ENCODE measurements at regions not wholly inside any gene's neighbourhood (a gene's known extent, or its start where the extent isn't known, plus 50 kb on each side); places are given as distances from the start of the nearest gene placed in this dataset.

GRCh38 chr13:67821606-67822005 is 591.5 kb upstream of the PCDH9 start:
- Histone ChIP-seq H3K36me3 (ENCODE audit: insufficient read depth) (no peaks in the 10 kb centered on the region), H3K27me3 (ENCODE audit: insufficient read depth, low read depth) (no peaks in the 10 kb centered on the region), H4K20me1 (ENCODE audit: insufficient read depth) (no peaks in the 10 kb centered on the region), H3K9ac (no peak overlapping the region), H2AFZ (ENCODE audit: low read depth) (no peak overlapping the region), H3K4me3 (IDR thresholded peaks at IDR 0.05; ENCODE audit: insufficient read depth, low read depth, low read length) (no peak overlapping the region), H3K79me2 (ENCODE audit: insufficient read depth, low read depth) (no peaks in the 10 kb centered on the region), H3K27ac (no peak overlapping the region), H3K4me2 (no peak overlapping the region), H3K4me1 (ENCODE audit: low read depth, poor library complexity, severe bottlenecking) (no peaks in the 10 kb centered on the region)
- no peak for TF ChIP-seq CTCF (conservative IDR thresholded peaks at IDR 0.05; ENCODE audit: low read depth, low read length)

DNA sequence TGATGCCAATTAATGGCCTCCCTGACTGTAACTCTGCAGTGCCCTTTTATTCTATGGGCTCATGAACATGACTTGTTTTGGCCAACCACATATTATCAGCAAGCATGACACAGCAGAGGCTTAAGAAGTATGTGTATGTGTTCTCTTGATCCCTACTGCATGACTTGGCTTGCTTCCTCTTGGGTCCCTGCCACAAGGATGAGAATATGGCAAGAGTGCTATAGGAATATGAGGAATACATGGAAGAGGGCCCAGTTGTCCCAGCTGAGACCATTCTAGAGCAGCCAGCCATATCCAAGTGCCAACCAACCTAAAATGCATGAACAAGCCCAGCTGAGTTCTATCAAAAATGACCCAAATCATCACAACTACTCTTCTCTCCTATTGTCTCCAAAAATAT is 576.7 kb upstream of the PCDH9 start:
- no peak for TF ChIP-seq CTCF (conservative IDR thresholded peaks at IDR 0.05; ENCODE audit: low read depth, low read length)
- no peaks in the 10 kb centered on the region for H3K27me3 ChIP-seq (ENCODE audit: insufficient read depth, low read depth)
- no peak overlapping the region for H3K27ac ChIP-seq
- H3K4me2 ChIP-seq: no peak overlapping the region
- H3K4me3 ChIP-seq (IDR thresholded peaks at IDR 0.05; ENCODE audit: insufficient read depth, low read depth, low read length): no peak overlapping the region
- H3K4me1 ChIP-seq (ENCODE audit: low read depth, poor library complexity, severe bottlenecking): no peaks in the 10 kb centered on the region
- H3K79me2 ChIP-seq (ENCODE audit: insufficient read depth, low read depth): no peaks in the 10 kb centered on the region
- no peak overlapping the region for H2AFZ ChIP-seq (ENCODE audit: low read depth)
- no peaks in the 10 kb centered on the region for H3K36me3 ChIP-seq (ENCODE audit: insufficient read depth)
- H3K9ac ChIP-seq: no peak overlapping the region
- no peaks in the 10 kb centered on the region for H4K20me1 ChIP-seq (ENCODE audit: insufficient read depth)

- Histone ChIP-seq H3K27me3 (ENCODE audit: insufficient read depth, low read depth) (no peaks in the 10 kb centered on the region), H2AFZ (ENCODE audit: low read depth) (no peak overlapping the region), H3K4me1 (ENCODE audit: low read depth, poor library complexity, severe bottlenecking) (no peaks in the 10 kb centered on the region), H3K79me2 (ENCODE audit: insufficient read depth, low read depth) (no peaks in the 10 kb centered on the region), H3K36me3 (ENCODE audit: insufficient read depth) (no peaks in the 10 kb centered on the region), H4K20me1 (ENCODE audit: insufficient read depth) (no peaks in the 10 kb centered on the region), H3K4me3 (IDR thresholded peaks at IDR 0.05; ENCODE audit: insufficient read depth, low read depth, low read length) (no peak overlapping the region), H3K9ac (no peak overlapping the region), H3K27ac (no peak overlapping the region), H3K4me2 (no peak overlapping the region)
- no peak for TF ChIP-seq CTCF (conservative IDR thresholded peaks at IDR 0.05; ENCODE audit: low read depth, low read length)
Observed at GRCh38 chr13:67803118-67803517, 573.0 kb upstream of the PCDH9 start.

DNA sequence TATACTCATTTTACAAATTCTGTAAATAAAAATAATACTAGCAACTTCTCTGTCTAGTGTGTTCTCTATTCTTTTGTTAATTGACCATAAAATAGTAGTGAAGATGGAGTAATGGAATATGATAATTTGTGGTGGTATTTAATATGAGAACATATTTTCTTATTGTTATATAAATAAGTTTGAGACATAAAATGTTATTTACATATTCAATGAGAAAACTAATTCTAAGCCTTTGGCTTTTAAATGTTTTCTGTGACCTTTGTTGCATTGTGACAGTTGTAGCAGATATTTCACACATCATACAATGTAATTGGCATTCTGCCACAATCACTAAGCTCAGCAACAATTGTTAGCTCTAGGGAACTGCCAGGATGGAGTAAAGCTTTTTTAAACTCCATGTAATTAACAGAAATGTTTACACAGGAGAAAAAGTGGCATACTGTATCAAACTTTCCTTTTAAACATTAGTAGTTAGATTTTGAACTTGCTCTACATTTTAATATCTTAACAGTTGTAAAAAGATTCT is 562.1 kb upstream of the PCDH9 start:
- H3K9ac ChIP-seq: no peak overlapping the region
- H3K4me2 ChIP-seq: no peak overlapping the region

More for the DNA sequence above, 562.1 kb upstream of the PCDH9 start:
- H3K36me3 ChIP-seq (ENCODE audit: insufficient read depth): no peaks in the 10 kb centered on the region
- H3K79me2 ChIP-seq (ENCODE audit: insufficient read depth, low read depth): no peaks in the 10 kb centered on the region
- no peak overlapping the region for H3K27ac ChIP-seq
- H3K4me1 ChIP-seq (ENCODE audit: low read depth, poor library complexity, severe bottlenecking): no peaks in the 10 kb centered on the region
- H3K27me3 ChIP-seq (ENCODE audit: insufficient read depth, low read depth): no peaks in the 10 kb centered on the region
- no peaks in the 10 kb centered on the region for H4K20me1 ChIP-seq (ENCODE audit: insufficient read depth)
- no peak overlapping the region for H2AFZ ChIP-seq (ENCODE audit: low read depth)
- no peak overlapping the region for H3K4me3 ChIP-seq (IDR thresholded peaks at IDR 0.05; ENCODE audit: insufficient read depth, low read depth, low read length)
- no peak for TF ChIP-seq CTCF (conservative IDR thresholded peaks at IDR 0.05; ENCODE audit: low read depth, low read length)
